Thymus (tissue), 11 donors: ENCODE measurements at regions not wholly inside any gene's neighbourhood (a gene's known extent, or its start where the extent isn't known, plus 50 kb on each side); places are given as distances from the start of the nearest gene placed in this dataset.
"Not testable (repeated sequence)": the region's sequence is repeated elsewhere in the genome, so short reads cannot be mapped to it uniquely, and the experiment has no call there.

Experiments used
- DNase-seq, 9 donors: peaks; one replicate each; pipeline ENCODE4 v3.0.0-alpha.2; 2013; ENCODE audit warnings: low spot score in 9 of 9, low read depth in 6 of 9, missing footprints in 1 of 9
- H3K27ac ChIP-seq, 2 donors: one replicate each; pipeline ENCODE4 v1.5.1; 2013; ENCODE audit warnings: control low read depth in 1 of 2, low read depth in 1 of 2, low read length in 1 of 2, mild to moderate bottlenecking in 1 of 2, moderate library complexity in 1 of 2
- H3K27me3 ChIP-seq, 2 donors: one replicate each; pipeline ENCODE4 v1.5.1; 2013; ENCODE audit warnings: low read length in 1 of 2; ENCODE audit not compliant: control insufficient read depth in 2 of 2, insufficient read depth in 1 of 2
- H3K36me3 ChIP-seq, 2 donors: one replicate each; pipeline ENCODE4 v1.5.1; 2013; ENCODE audit warnings: low read length in 1 of 2, mild to moderate bottlenecking in 1 of 2, moderate library complexity in 1 of 2; ENCODE audit not compliant: control insufficient read depth in 2 of 2, insufficient read depth in 2 of 2
- H3K4me1 ChIP-seq, 2 donors: one replicate each; pipeline ENCODE4 v1.5.1; 2013; ENCODE audit warnings: low read length in 2 of 2; ENCODE audit not compliant: control insufficient read depth in 2 of 2, insufficient read depth in 2 of 2
- H3K4me3 ChIP-seq, 2 donors: one replicate each; pipeline ENCODE4 v1.5.1; 2013; ENCODE audit warnings: low read length in 2 of 2, control low read depth in 1 of 2, mild to moderate bottlenecking in 1 of 2
- H3K9me3 ChIP-seq, 2 donors: one replicate each; pipeline ENCODE4 v1.5.1; 2013; ENCODE audit warnings: low read length in 1 of 2, mild to moderate bottlenecking in 1 of 2; ENCODE audit not compliant: control insufficient read depth in 2 of 2, insufficient read depth in 1 of 2
- WGBS: extraction: QIAGEN DNeasy Blood & Tissue Kit; methylation state at CpG from one replicate; pipeline ENCODE4 v1.1.7; 2013; 5-methylcytosine and 5-hydroxymethylcytosine counted together
- donor health status: healthy.

- H3K27ac ChIP-seq, H3K4me1 ChIP-seq, H3K9me3 ChIP-seq, DNase-seq, H3K4me3 ChIP-seq, H3K36me3 ChIP-seq, H3K27me3 ChIP-seq: not testable (repeated sequence)
- 96% methylated on average over 7 of the region's 7 CpGs for WGBS
Measured at GRCh38 chr2:242104202-242104956, 234.8 kb downstream of the RTP5 start.

GRCh38 chr2:242107065-242107464, 237.5 kb downstream of the RTP5 start:
- H3K27ac ChIP-seq, DNase-seq, H3K9me3 ChIP-seq, H3K4me1 ChIP-seq, H3K36me3 ChIP-seq, H3K27me3 ChIP-seq, H3K4me3 ChIP-seq: not testable (repeated sequence)
- 97% methylated on average over 5 of the region's 5 CpGs for WGBS

GRCh38 chr2:242108797-242109500, 239.4 kb downstream of the RTP5 start:
- not testable (repeated sequence) for H3K4me3 ChIP-seq, H3K27me3 ChIP-seq, H3K4me1 ChIP-seq, H3K9me3 ChIP-seq, H3K27ac ChIP-seq, H3K36me3 ChIP-seq, DNase-seq
- WGBS, result 100% methylated on average over 1 of the region's 2 CpGs

- H3K27me3 ChIP-seq, DNase-seq, H3K4me1 ChIP-seq, H3K4me3 ChIP-seq, H3K27ac ChIP-seq, H3K36me3 ChIP-seq, H3K9me3 ChIP-seq: not testable (repeated sequence)
- WGBS, result 87% methylated on average over 9 of the region's 10 CpGs
Measured at GRCh38 chr2:242109819-242110218, 240.3 kb downstream of the RTP5 start.

GRCh38 chr2:242111954-242112353, 242.4 kb downstream of the RTP5 start:
- not testable (repeated sequence) for H3K4me3 ChIP-seq, DNase-seq, H3K36me3 ChIP-seq, H3K4me1 ChIP-seq, H3K27me3 ChIP-seq, H3K9me3 ChIP-seq, H3K27ac ChIP-seq
- WGBS, result 95% methylated on average over 4 of the region's 4 CpGs

GRCh38 chr2:242113492-242113891, 244.0 kb downstream of the RTP5 start:
- H3K9me3 ChIP-seq, H3K27me3 ChIP-seq, H3K27ac ChIP-seq, H3K4me1 ChIP-seq, DNase-seq, H3K36me3 ChIP-seq, H3K4me3 ChIP-seq: not testable (repeated sequence)
- WGBS, result 83% methylated on average over 3 of the region's 3 CpGs

GRCh38 chr2:242116676-242117075, 247.1 kb downstream of the RTP5 start:
- not testable (repeated sequence) for H3K9me3 ChIP-seq, H3K27ac ChIP-seq, H3K27me3 ChIP-seq, H3K36me3 ChIP-seq, DNase-seq, H3K4me3 ChIP-seq, H3K4me1 ChIP-seq
- WGBS, result 100% methylated on average over 1 of the region's 2 CpGs

GRCh38 chr2:242117305-242117704, 247.8 kb downstream of the RTP5 start:
- WGBS, result no CpG with 5 or more reads among the region's 3 CpGs
- DNase-seq, H3K9me3 ChIP-seq, H3K4me3 ChIP-seq, H3K27ac ChIP-seq, H3K36me3 ChIP-seq, H3K4me1 ChIP-seq, H3K27me3 ChIP-seq: not testable (repeated sequence)

- WGBS, result 52% methylated on average over 5 of the region's 5 CpGs
Measured at GRCh38 chr2:242119682-242120081, 250.2 kb downstream of the RTP5 start.

More at GRCh38 chr2:242119682-242120081, 250.2 kb downstream of the RTP5 start:
- H3K9me3 ChIP-seq, H3K36me3 ChIP-seq, DNase-seq, H3K27me3 ChIP-seq, H3K4me1 ChIP-seq, H3K4me3 ChIP-seq, H3K27ac ChIP-seq: not testable (repeated sequence)
